ENCODE measurements at regions not wholly inside any gene's neighbourhood (a gene's known extent, or its start where the extent isn't known, plus 50 kb on each side); places are given as distances from the start of the nearest gene placed in this dataset.

DNA sequence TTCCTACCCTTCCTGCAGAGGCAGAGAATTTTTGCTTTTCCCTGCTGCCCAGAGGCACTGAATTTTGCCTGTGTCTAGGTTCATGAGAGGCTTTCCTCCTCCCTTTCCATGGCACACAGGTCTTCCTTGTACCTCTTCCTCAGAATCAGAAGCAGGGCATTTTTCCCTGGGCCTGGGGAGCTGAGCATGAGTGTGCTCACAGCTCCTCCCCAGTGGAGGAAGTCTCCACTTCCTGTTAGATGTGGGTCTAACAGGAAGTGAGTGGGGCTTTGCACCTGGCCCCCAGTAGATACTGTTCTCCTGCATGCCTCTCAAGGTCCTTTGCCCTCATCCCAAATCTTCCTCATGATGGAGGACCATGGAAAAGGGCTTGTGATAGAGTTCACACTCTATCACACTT, 297.2 kb upstream of the FIGN start:
- Histone ChIP-seq H3K4me3 (no peak overlapping the region), H3K27ac (no peak overlapping the region), H3K27me3 (no peaks in the 10 kb centered on the region), H3K9me3 (no peaks in the 10 kb centered on the region), H3K36me3 (no peaks in the 10 kb centered on the region), H3K4me1 (no peaks in the 10 kb centered on the region)
- DNase-seq (ENCODE audit: extremely low spot score in 2 of 2): no peak
- TF ChIP-seq, protein P1, sequence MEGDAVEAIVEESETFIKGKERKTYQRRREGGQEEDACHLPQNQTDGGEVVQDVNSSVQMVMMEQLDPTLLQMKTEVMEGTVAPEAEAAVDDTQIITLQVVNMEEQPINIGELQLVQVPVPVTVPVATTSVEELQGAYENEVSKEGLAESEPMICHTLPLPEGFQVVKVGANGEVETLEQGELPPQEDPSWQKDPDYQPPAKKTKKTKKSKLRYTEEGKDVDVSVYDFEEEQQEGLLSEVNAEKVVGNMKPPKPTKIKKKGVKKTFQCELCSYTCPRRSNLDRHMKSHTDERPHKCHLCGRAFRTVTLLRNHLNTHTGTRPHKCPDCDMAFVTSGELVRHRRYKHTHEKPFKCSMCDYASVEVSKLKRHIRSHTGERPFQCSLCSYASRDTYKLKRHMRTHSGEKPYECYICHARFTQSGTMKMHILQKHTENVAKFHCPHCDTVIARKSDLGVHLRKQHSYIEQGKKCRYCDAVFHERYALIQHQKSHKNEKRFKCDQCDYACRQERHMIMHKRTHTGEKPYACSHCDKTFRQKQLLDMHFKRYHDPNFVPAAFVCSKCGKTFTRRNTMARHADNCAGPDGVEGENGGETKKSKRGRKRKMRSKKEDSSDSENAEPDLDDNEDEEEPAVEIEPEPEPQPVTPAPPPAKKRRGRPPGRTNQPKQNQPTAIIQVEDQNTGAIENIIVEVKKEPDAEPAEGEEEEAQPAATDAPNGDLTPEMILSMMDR (IDR thresholded peaks at IDR 0.05): no peak
- TF ChIP-seq POLR2AphosphoS5 (IDR thresholded peaks at IDR 0.05; ENCODE audit: insufficient read depth in 1 of 2, low read depth in 1 of 2) (no peak), POLR2A (IDR thresholded peaks at IDR 0.05) (no peak)
- intact Hi-C loops (cut with DNase I): no loop called here

DNA sequence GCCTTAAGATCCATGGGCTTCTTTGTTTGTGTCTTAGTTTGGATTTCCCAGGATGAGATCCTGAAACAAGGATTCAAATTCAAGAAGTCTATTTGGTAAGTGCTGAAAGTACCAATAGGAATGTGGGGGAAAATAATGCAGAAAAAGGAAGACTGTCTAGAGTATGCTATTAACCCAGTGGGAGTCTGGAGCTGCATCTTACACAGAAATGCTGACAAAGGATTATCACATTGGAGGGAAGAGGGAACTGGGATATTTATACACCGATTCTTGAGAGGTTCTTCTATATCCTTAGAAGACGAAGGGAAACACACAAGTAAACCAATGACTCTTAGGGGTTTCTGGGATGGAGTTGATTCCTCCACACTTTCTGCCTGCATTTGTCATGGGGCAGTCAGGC, 294.8 kb upstream of the FIGN start:
- H3K36me3 ChIP-seq: no peaks in the 10 kb centered on the region
- H3K27me3 ChIP-seq: no peaks in the 10 kb centered on the region
- no peaks in the 10 kb centered on the region for H3K9me3 ChIP-seq
- H3K4me1 ChIP-seq: no peaks in the 10 kb centered on the region
- intact Hi-C loops (cut with DNase I): no loop called here
- no peak for DNase-seq (ENCODE audit: extremely low spot score in 2 of 2)
- H3K4me3 ChIP-seq: no peak overlapping the region
- TF ChIP-seq POLR2AphosphoS5 (IDR thresholded peaks at IDR 0.05; ENCODE audit: insufficient read depth in 1 of 2, low read depth in 1 of 2) (no peak), POLR2A (IDR thresholded peaks at IDR 0.05) (no peak)
- TF ChIP-seq, protein P1 (IDR thresholded peaks at IDR 0.05): no peak
- no peak overlapping the region for H3K27ac ChIP-seq

DNA sequence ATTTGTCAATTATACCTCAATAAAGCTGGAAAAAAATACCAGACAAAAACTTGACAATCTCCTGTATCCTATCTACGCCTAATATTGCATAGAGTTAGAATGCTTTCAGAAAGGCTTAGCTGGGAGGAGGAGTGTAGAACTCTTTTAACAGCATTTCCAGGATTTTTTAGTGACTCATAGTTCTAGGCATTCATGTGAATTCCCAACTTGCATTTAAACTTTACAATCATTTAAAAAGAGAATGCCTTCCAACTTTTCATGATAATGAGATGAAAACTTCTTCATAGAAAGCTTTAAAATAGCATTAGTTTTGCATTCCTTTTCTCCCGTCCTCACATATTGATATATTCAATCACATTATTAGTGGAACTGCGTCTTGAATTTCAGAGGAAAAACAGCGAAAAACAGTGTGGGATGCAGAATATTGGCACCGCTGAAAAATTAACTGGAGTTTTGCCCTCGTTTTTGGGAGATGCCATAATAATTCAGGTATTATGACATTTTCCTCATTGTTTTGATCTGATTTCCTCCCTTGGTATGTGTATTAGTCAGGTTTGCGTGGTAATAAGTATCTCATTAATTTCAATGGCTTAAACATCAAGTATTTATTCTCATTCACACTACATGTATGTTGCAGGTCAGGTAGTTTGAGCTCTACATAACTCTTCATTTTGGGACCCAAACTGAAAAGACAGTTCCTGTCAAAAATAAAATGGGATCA, 293.2 kb upstream of the FIGN start:
- no peaks in the 10 kb centered on the region for H3K27me3 ChIP-seq
- no peaks in the 10 kb centered on the region for H3K9me3 ChIP-seq
- TF ChIP-seq, protein P1 (IDR thresholded peaks at IDR 0.05): no peak
- TF ChIP-seq POLR2A (IDR thresholded peaks at IDR 0.05) (no peak), POLR2AphosphoS5 (IDR thresholded peaks at IDR 0.05; ENCODE audit: insufficient read depth in 1 of 2, low read depth in 1 of 2) (no peak)
- H3K27ac ChIP-seq: no peak overlapping the region
- H3K4me1 ChIP-seq: no peaks in the 10 kb centered on the region
- DNase-seq (ENCODE audit: extremely low spot score in 2 of 2): no peak
- H3K4me3 ChIP-seq: no peak overlapping the region
- no peaks in the 10 kb centered on the region for H3K36me3 ChIP-seq
- intact Hi-C loops (cut with DNase I): no loop called here

DNA sequence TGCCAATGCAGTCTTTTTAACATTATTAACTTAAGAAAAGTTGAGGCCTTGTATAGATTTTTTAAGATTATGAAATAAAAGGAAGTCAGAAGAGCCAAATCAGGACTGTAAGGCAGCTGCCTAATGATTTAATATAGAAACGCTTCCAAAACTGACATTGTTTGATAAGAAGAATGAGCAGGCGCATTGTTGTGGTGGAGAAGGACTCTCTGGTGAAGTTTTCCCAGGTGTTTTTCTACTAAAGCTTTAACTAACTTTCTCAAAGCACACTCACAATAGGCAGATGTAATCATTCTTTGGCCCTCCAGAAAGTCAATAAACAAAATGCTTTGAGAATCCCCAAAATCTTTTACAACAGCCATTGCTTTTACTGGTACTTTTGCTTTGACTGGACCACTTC, 288.6 kb upstream of the FIGN start:
- no peak for DNase-seq (ENCODE audit: extremely low spot score in 2 of 2)
- Histone ChIP-seq H3K9me3 (no peaks in the 10 kb centered on the region), H3K4me1 (no peaks in the 10 kb centered on the region), H3K4me3 (no peak overlapping the region), H3K36me3 (no peaks in the 10 kb centered on the region), H3K27ac (no peak overlapping the region), H3K27me3 (no peaks in the 10 kb centered on the region)
- intact Hi-C loops (cut with DNase I): no loop called here
- TF ChIP-seq, protein P1 (IDR thresholded peaks at IDR 0.05): no peak
- no peak for TF ChIP-seq POLR2AphosphoS5 (IDR thresholded peaks at IDR 0.05; ENCODE audit: insufficient read depth in 1 of 2, low read depth in 1 of 2)
- no peak for TF ChIP-seq POLR2A (IDR thresholded peaks at IDR 0.05)

DNA sequence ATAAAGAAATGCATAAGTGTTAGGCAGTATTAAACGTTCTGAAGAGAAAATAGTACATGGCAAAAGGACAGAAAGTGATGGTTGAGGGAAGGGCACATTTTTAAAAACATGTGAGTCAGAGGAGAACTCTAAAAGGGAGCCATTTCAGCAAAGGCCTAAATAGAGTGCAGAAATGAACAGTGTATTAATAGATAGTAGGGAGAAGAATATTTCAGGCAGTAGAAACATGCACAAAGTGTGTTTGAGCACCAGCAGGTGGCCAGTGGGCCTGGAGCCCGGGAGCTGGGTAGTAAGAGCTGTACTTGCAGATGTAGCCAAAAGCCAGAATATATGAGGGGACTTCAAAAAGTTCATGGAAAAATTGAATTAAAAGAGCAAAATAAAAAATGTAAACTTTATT, 288.1 kb upstream of the FIGN start:
- no peak overlapping the region for H3K27ac ChIP-seq
- H3K9me3 ChIP-seq: no peaks in the 10 kb centered on the region
- no peak for TF ChIP-seq POLR2A (IDR thresholded peaks at IDR 0.05)
- TF ChIP-seq, protein P1 (IDR thresholded peaks at IDR 0.05): no peak
- TF ChIP-seq POLR2AphosphoS5 (IDR thresholded peaks at IDR 0.05; ENCODE audit: insufficient read depth in 1 of 2, low read depth in 1 of 2): no peak
- no peaks in the 10 kb centered on the region for H3K4me1 ChIP-seq
- H3K4me3 ChIP-seq: no peak overlapping the region
- H3K36me3 ChIP-seq: no peaks in the 10 kb centered on the region
- DNase-seq (ENCODE audit: extremely low spot score in 2 of 2): no peak
- intact Hi-C loops (cut with DNase I): no loop called here
- no peaks in the 10 kb centered on the region for H3K27me3 ChIP-seq

Measured in vagina (tissue), 2 donors.